GM20000 (cell line): ENCODE measurements at regions not wholly inside any gene's neighbourhood (a gene's known extent, or its start where the extent isn't known, plus 50 kb on each side); places are given as distances from the start of the nearest gene placed in this dataset.

Source experiments
- DNase-seq: peaks from one replicate; pipeline ENCODE4 v3.0.0; 2012; ENCODE audit warnings: low spot score
- CTCF ChIP-seq: IDR thresholded peaks from 2 replicates; pipeline ENCODE4 v1.5.1; 2012; ENCODE audit warnings: mild to moderate bottlenecking, control low read depth; ENCODE audit errors: extremely low read depth, missing control alignments

- no peak for TF ChIP-seq CTCF
- DNase-seq = no peak
Measured at GRCh38 chr1:106998431-106999002, 58.0 kb upstream of the PRMT6 start.

- no peak for TF ChIP-seq CTCF
- no peak for DNase-seq
Measured at GRCh38 chr1:107000902-107001301, 55.6 kb upstream of the PRMT6 start.

- no peak for TF ChIP-seq CTCF
- DNase-seq = no peak
Measured at GRCh38 chr1:107003972-107004371, 52.5 kb upstream of the PRMT6 start.

- no peak for DNase-seq
- no peak for TF ChIP-seq CTCF
Measured at GRCh38 chr1:107004421-107004820, 52.1 kb upstream of the PRMT6 start.
